ENCODE measurements at regions not wholly inside any gene's neighbourhood (a gene's known extent, or its start where the extent isn't known, plus 50 kb on each side); places are given as distances from the start of the nearest gene placed in this dataset.

DNA sequence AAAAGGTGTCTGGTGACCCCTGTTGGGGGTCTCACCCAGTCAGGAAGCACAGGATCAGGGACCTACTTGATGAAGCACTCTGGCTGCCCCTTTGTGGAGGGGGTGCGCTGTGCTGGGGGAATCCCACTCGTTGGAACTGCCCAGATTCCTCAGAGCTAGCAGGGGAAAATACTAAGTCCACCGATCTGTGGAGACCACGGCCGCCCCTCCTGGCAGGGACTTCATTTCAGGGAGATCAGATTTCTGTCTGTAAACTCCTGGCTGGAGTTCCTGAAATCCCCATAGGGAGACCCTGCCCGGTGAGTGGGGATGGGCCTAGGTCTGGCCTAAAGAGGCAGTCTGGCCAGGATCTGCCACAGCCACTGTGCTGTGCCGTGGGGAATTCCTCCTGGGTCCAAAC is 79.3 kb upstream of the ADCY1 start:
- Mint-ChIP-seq H3K4me1 (no peaks in the 10 kb centered on the region), H3K27ac (no peak overlapping the region), H3K4me3 (no peak overlapping the region), H3K9me3 (peaks cover 13% of the 10 kb centered on the region), H3K36me3 (ENCODE audit: low read depth) (no peaks in the 10 kb centered on the region), H3K27me3 (peaks cover 9% of the 10 kb centered on the region)
- ATAC-seq (no peak), DNase-seq (no peak)

DNA sequence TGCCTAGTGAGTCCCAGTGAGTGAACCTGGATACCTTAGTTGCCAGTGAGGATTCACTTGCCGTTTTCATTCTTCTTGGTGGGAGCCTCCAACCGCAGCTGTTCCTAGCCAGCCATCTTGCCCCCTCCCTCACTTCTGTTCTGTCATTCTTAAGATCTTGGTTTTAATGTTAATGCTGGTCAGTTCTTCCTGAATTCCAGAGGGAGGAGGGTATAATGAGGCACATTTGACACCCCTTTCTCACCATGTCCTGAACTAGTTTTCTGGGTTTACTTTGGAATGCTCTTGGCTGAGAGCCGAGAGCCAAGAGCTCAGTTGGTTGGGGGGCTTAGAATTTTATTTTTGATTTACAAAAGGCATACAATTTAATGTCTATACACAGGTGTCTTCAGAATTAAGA is 78.5 kb upstream of the ADCY1 start:
- no peak for DNase-seq
- peaks cover 9% of the 10 kb centered on the region for H3K27me3 Mint-ChIP-seq
- no peak for ATAC-seq
- H3K27ac Mint-ChIP-seq = no peak overlapping the region
- no peak overlapping the region for H3K4me3 Mint-ChIP-seq
- no peaks in the 10 kb centered on the region for H3K4me1 Mint-ChIP-seq
- peaks cover 13% of the 10 kb centered on the region for H3K9me3 Mint-ChIP-seq
- no peaks in the 10 kb centered on the region for H3K36me3 Mint-ChIP-seq (ENCODE audit: low read depth)

DNA sequence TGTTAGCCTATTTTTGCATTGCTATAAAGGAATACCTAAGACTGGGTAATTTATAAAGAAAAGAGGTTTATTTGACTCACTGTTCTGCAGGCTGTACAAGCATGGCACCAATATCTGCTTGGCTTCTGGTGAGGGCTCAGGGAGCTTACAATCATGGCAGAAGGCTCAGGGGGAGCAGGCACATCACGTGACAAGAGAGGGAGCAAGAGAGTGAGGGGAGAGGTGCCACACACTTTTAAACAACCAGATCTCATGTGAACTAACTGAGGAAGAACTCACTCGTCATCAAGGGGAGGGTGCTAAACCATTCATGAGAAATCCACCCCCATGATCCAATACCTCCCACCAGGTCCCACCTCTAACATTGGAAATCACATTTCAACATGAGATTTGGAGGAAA is 73.9 kb upstream of the ADCY1 start:
- DNase-seq = no peak
- Mint-ChIP-seq H3K27me3 (peaks cover 7% of the 10 kb centered on the region), H3K4me3 (no peak overlapping the region), H3K9me3 (peaks cover 4% of the 10 kb centered on the region), H3K36me3 (ENCODE audit: low read depth) (no peaks in the 10 kb centered on the region), H3K27ac (no peak overlapping the region), H3K4me1 (no peaks in the 10 kb centered on the region)
- no peak for ATAC-seq

DNA sequence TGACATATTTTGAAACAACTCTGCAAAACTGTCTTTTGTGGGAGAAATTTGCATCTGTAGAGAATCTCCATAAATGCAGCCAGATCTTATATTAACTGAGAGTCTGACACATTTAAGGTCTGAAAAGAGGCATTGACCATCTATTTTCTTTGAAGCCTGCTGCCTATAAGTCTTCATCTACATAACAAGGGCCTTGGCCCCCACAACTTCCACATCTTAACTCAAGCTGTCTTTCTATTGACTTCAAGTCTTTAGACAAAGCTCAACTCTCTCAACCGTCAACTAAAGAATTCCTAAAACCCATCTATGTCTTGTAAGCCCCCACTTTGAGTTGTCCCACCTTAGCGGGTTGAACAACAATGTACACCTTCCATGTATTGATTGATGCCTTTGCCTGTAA is 72.4 kb upstream of the ADCY1 start:
- H3K4me1 Mint-ChIP-seq = no peaks in the 10 kb centered on the region

DNA sequence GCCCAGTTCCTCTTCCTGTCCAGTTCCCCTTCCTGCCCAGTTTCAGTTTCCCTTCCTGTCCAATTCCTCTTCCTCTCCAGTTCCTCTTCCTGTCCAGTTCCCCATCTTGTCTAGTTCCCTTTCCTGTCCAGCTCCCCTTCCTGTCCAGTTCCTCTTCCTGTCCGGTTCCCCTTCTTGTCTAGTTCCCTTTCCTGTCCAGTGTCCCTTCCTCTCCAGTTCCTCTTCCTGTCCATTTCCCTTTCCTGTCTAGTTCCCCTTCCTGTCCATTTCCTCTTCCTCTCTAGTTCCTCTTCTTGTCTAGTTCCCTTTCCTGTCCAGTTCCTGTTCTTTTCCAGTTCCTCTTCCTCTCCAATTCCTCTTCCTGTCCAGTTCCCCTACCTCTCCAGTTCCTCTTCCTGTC is 68.1 kb upstream of the ADCY1 start:
- no peaks in the 10 kb centered on the region for H3K4me1 Mint-ChIP-seq
- H3K4me3 Mint-ChIP-seq = no peak overlapping the region
- H3K27ac Mint-ChIP-seq = no peak overlapping the region

More for the DNA sequence above, 72.4 kb upstream of the ADCY1 start:
- Mint-ChIP-seq H3K36me3 (ENCODE audit: low read depth) (no peaks in the 10 kb centered on the region), H3K9me3 (peaks cover 13% of the 10 kb centered on the region), H3K4me3 (no peak overlapping the region), H3K27me3 (peaks cover 2% of the 10 kb centered on the region), H3K27ac (no peak overlapping the region)
- DNase-seq (no peak), ATAC-seq (no peak)

DNA sequence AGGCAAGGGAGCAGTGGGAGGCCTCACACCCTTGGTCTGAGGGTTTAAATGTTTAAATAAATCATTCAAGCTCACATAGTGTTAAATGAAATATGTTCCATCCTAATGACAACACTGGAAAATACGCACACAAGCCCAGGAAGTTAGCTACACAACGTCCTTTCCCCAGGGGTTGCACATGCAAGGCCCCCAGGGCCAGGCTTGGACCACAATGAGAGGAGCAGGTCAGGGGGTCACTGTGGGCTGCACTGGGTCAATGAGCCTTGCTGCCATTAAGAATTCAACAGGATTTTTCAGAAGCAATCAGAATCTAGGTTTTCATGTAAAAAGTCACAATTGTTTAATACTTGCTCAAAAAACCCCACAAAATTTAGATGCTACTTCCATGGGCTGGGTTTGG is 64.9 kb upstream of the ADCY1 start:
- no peak for ATAC-seq
- peaks cover 27% of the 10 kb centered on the region for H3K9me3 Mint-ChIP-seq

More for the DNA sequence above, 68.1 kb upstream of the ADCY1 start:
- ATAC-seq (no peak), DNase-seq (no peak)
- H3K27me3 Mint-ChIP-seq = no peaks in the 10 kb centered on the region
- no peaks in the 10 kb centered on the region for H3K36me3 Mint-ChIP-seq (ENCODE audit: low read depth)
- peaks cover 27% of the 10 kb centered on the region for H3K9me3 Mint-ChIP-seq

DNA sequence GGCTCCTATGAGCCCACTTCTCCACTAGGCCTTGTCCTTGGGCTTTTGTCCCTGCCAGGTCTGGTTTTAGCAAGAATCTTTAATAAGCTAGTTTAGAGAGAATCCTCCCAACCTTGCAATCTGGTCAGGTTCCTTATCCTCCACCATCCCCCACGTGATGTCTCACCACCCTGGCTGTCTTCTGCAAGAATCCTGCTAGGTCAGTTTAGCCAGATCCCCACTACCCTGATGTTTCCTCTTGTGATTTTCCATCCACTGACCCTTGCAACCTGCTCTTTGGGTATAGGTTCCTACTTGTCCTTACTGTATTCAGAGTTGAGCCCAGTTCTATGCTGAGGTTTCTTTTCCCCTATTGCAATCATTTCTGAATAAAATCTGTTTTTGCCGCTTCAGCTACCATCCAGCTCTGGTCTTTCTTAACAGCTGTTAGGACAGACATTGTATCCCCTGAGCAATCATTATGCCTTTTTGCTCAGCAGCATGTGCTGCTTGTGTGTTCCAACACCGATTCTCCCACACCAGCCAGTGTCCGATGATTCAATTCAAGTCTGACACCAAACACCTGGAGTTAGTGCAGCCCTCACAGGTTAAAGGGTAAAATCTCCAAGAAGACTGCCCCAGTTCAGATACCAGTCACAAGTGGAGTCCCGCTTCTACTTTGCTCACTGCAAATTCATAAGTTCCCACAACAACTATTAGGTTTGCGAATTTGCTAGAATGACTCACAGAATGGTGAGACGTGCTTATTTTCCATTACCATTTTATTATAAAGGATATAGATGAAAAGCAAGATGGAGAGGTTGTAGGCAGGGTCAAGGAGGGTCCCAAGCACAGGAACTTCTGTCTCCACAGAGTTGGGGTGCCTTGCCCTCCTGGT is 62.2 kb upstream of the ADCY1 start:
- Mint-ChIP-seq H3K27ac (no peak overlapping the region), H3K4me1 (no peaks in the 10 kb centered on the region), H3K36me3 (ENCODE audit: low read depth) (no peaks in the 10 kb centered on the region), H3K27me3 (no peaks in the 10 kb centered on the region), H3K9me3 (peaks cover 14% of the 10 kb centered on the region), H3K4me3 (no peak overlapping the region)
- DNase-seq (no peak), ATAC-seq (no peak)

More for the DNA sequence above, 64.9 kb upstream of the ADCY1 start:
- H3K4me3 Mint-ChIP-seq = no peak overlapping the region
- H3K4me1 Mint-ChIP-seq = no peaks in the 10 kb centered on the region
- H3K36me3 Mint-ChIP-seq (ENCODE audit: low read depth) = no peaks in the 10 kb centered on the region
- no peak overlapping the region for H3K27ac Mint-ChIP-seq
- H3K27me3 Mint-ChIP-seq = no peaks in the 10 kb centered on the region
- DNase-seq = no peak

DNA sequence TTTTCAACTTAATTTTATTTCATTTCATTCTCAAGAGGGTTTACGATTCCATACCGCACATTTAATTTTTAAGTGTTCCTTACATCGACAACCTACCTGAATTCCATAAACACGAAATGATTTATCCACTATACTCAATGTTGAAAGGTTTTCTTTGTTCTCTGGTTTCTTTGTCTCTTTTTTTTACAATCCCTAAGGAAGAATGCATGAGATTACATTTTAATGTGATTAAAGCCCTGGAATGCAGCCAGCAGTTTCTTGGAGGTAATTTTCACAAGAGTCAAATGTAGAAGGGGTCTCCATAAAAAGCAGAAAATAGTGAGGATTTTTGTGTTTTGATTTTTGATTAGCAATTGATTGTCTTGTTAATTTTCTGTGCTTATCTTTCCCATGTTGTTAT is 59.2 kb upstream of the ADCY1 start:
- Mint-ChIP-seq H3K27me3 (no peaks in the 10 kb centered on the region), H3K4me3 (no peak overlapping the region), H3K4me1 (no peaks in the 10 kb centered on the region), H3K36me3 (ENCODE audit: low read depth) (no peaks in the 10 kb centered on the region), H3K27ac (no peak overlapping the region), H3K9me3 (peaks cover 14% of the 10 kb centered on the region)
- ATAC-seq (no peak), DNase-seq (no peak)

DNA sequence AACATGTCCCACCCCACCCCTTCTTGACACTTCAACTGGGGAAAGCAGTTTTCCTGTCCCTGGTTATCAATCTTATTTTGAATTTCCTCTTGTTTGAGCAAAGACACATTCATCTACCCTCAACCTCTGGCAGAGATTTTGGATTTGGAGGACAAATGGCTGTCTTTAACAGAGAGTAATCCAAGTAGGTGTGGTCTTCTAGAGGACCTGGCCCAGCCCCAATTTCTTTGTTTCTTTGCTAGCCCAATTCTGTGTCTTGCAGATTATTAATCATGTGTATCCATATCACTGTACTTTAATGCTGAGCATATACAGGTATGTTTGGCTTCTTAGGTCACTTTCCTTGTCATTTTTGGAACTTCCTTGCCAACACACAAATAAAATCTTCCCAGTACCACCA is 58.8 kb upstream of the ADCY1 start:
- no peak overlapping the region for H3K27ac Mint-ChIP-seq
- ATAC-seq = no peak
- DNase-seq = no peak
- no peaks in the 10 kb centered on the region for H3K27me3 Mint-ChIP-seq
- no peaks in the 10 kb centered on the region for H3K4me1 Mint-ChIP-seq
- H3K36me3 Mint-ChIP-seq (ENCODE audit: low read depth) = no peaks in the 10 kb centered on the region
- H3K4me3 Mint-ChIP-seq = no peak overlapping the region
- H3K9me3 Mint-ChIP-seq = peaks cover 14% of the 10 kb centered on the region

Measured in activated naive CD8-positive, alpha-beta T cell treated with anti-CD3 and anti-CD28 coated beads, Interleukin-2, amount 50 U/mL, for 24 hours (primary cell).